Posterior cingulate gyrus (tissue), 11 donors: ENCODE measurements at regions not wholly inside any gene's neighbourhood (a gene's known extent, or its start where the extent isn't known, plus 50 kb on each side); places are given as distances from the start of the nearest gene placed in this dataset.

Source experiments
- DNase-seq, 10 donors: peaks; one replicate each; pipeline versions ENCODE4 v3.0.0 to v3.0.0-alpha.2; 2020 to 2021; ENCODE audit warnings: mixed read lengths in 3 of 10
- intact Hi-C: fragments of 100-400 bp; cut with DNase I; formaldehyde crosslinking; loops from one replicate; pipeline ENCODE4 v1.15.1; 2023

DNA sequence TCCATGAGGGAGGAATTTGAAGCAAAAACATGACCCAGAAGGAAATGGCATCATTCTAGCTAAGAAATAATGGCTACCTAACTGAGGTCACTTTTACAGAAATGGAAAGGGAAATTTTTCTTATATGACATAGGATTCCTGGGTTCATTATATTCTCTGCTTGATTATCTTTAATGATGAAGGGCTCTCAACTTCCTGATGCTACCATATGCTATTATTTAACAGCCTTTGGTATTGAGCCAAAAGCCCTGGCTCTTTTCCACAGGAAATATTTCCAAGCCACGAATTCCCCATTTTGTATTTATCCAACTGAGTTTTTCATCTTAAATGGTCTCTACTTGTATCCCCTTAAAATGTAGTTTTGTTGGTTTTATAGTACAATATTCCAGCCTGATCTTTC, 63.2 kb upstream of the NPAS2 start:
- no peak for DNase-seq
- intact Hi-C loops = no loop called here

DNA sequence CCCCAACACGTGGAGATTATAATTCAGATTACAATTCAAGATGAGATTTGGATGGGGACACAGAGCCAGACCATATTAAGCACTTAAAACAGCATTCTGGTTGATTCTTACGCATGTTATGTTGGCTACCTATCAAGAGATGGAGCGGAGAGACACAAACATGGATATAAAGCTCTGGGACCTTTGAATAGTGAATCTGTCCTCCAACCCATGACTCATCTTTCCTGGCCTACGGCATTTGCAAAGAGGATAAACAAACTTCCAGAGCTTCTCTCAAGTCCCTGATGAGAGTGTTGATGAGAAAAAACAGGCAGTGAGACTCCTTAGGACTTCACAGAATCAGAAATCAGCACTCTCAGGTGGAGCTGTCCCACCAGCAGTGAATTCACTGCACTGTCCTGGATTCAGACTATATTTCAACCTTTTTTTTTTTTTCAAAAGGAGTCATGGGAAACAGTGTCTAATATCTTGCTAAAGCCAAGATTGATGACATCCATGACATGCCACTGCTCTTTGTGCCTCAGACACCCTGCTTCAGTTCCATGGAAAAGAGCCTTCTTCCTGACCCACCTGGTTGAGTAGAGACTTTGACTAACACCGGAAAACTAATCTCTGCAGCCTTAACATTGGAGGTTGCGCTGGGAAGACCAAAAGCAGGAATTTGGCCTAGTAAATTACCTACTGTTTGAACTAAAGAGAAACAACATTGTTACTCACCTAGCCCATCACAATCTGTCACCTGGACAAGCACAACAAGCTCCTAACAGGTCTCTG, 62.1 kb upstream of the NPAS2 start:
- DNase-seq = no peak
- intact Hi-C loops = no loop called here

DNA sequence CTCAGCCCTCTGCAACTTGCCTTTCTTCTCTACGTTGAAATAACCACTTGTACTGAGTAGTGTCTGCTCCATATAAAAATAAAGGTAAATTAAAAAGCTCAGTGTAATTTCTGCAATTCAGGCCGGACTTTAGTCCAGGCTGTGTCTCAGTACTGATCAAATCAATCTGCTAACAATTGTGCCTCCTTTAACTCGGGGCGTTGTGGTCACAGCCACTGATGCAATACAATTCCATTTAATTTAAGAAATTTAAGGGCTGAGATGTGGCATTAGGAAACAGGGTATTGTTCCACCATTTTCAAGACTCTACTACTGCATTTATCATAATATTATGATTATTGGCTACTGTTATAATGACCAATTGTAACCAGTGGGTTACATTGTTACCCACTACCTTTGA, 60.0 kb upstream of the NPAS2 start:
- intact Hi-C loops = no loop called here
- DNase-seq = no peak

DNA sequence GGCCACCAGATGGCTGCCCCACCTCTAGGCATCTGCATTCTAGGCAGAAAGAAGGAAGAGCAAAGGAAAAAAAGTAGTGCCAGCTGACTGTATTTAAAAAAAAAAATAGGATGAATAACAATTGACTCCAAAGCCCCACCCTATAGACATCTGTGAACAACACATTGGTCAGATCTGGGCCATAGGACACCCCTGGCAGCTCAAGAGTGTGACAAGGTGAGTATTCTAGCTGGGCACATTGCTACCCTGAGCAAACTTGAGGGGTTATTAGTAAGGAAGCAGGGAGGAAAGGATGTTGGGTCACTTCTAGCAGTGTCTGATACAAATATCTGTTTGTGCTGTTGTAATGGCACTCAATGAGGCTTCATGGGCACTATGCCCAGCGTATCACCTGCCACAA, 58.6 kb upstream of the NPAS2 start:
- DNase-seq = no peak
- intact Hi-C loops = no loop called here

DNA sequence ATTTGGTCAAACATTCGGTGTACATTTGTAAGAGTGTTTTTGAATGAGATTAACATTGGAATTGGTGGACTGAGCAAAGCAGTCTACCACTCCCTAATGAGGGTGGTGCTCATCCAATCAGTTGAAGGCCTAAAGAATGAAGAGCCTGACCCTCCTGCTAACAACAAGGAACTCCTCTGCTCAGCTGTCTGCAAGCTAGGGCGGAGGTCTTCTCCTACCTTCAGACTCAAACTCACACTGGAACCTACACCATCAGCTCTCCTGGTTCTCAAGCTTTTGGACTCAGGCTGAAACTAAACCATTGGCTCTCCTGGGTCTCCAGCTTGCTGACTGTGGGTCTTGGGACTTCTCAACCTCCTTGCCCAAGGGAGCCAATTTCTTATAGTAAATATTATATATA, 55.5 kb upstream of the NPAS2 start:
- intact Hi-C loops = no loop called here
- DNase-seq = no peak

DNA sequence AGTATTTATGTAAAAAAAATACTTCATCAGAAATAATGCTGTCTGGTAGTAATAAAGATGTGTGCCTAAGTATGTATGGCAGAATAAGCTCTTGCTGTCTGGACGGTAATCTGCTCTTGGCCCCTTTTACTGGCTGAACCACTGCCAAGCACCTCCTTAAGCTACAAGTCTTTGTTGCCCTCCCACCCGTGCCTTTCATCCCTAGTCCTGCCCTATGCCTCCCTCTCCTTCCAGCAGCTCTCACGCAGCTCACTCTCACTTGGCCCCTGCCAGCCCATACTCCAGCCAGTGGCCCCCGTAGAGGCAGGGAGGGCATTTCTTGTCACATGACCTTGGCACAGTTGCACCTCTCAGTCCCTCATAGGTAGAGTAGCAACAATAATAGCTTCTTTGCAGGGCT, 54.5 kb upstream of the NPAS2 start:
- intact Hi-C loops = no loop called here
- DNase-seq = no peak

DNA sequence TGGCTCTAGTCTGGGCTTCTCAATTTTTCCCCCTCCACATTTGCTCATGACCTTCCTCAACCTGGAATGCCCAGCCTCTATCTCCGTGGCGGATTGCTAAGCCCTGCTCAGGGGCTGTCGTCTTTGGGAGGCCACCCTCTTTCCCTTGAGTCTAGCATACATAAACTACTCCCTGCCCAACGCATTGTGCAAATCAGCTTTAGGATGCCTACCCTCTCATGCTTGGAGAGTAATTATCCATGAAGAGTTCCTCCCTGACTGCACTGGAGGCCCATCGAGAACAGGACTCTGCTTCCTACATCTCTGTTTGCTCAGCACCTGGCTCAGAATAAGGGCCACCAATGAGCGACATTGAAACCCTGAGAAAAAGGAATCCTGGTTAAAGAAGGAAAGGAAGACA, 53.7 kb upstream of the NPAS2 start:
- DNase-seq = no peak
- intact Hi-C loops = no loop called here

DNA sequence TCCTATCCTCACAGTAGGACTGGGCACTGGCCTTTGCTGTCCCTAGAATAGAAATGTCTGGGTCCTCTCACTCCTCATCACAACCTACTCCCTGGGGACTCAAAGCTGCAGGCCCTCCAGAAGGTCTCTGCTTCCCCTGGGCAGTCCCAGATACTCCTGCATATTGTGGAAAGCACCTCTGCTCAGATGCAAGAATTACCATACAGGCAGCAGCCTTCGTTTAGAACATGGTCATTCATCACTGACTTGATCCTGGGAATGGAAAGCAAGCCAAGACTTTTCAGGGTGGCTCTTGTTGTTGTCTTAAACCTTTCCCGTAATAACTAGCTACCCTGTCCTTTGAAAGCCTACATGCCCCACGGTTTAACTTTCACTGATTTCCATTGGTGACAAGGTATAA, 53.1 kb upstream of the NPAS2 start:
- DNase-seq = no peak
- intact Hi-C loops = no loop called here

GRCh38 chr2:100767224-100767653, 52.7 kb upstream of the NPAS2 start:
- intact Hi-C loops = no loop called here
- DNase-seq = no peak

GRCh38 chr2:100767810-100768806, 51.8 kb upstream of the NPAS2 start:
- intact Hi-C loops = no loop called here
- no peak for DNase-seq
